IMR-90 (cell line): ENCODE measurements at regions not wholly inside any gene's neighbourhood (a gene's known extent, or its start where the extent isn't known, plus 50 kb on each side); places are given as distances from the start of the nearest gene placed in this dataset.

Experiments
- ATAC-seq: fragments of 200-7000 bp; cut with Tn5 transposase; 2 replicates; pipeline ENCODE4 v1.9.1; 2020; ENCODE audit warnings: low read depth, mild to moderate bottlenecking, moderate library complexity
- BruUV-seq: library from RNA; stranded (reverse); fragments of 400-500 nt; replicated peaks from 2 replicates; lab custom pipeline; 2021; lab: Mats Ljungman, UMichigan
- CTCF ChIA-PET: fragments of 300-600 bp; formaldehyde crosslinking; extraction: SDS; loops from one replicate; lab custom pipeline; 2021; ENCODE audit warnings: antibody characterized with exemption; lab: Yijun Ruan, JAX
- POLR2A ChIA-PET: fragments of 300-600 bp; sonication (Branson Sonifier 250); formaldehyde crosslinking; loops from one replicate; lab custom pipeline; 2022; ENCODE audit warnings: antibody characterized with exemption; ENCODE audit not compliant: unreplicated experiment; lab: Charles Lee
- DNase-seq: peaks from one replicate; pipeline ENCODE4 v3.0.0; 2013
- H2AFZ ChIP-seq: replicated peaks from 2 replicates; pipeline ENCODE3; 2013; ENCODE audit warnings: low read length, mild to moderate bottlenecking; ENCODE audit not compliant: poor library complexity
- H2AK5ac ChIP-seq: 2 replicates; pipeline ENCODE4 v1.6.1; 2013; ENCODE audit warnings: low read depth, low read length, inconsistent platforms
- H2AK9ac ChIP-seq: replicated peaks from 2 replicates; pipeline ENCODE3; 2013; ENCODE audit warnings: mild to moderate bottlenecking, low read depth, low read length, moderate library complexity; ENCODE audit not compliant: poor library complexity
- H2BK120ac ChIP-seq: 2 replicates; pipeline ENCODE4 v1.6.1; 2013; ENCODE audit warnings: low read depth, low read length, inconsistent platforms
- H2BK15ac ChIP-seq: 3 replicates; pipeline ENCODE4 v1.6.1; 2013; ENCODE audit warnings: low read depth, low read length, inconsistent platforms
- H2BK20ac ChIP-seq: 2 replicates; pipeline ENCODE4 v1.6.1; 2013; ENCODE audit warnings: low read depth, mild to moderate bottlenecking, inconsistent platforms, low read length, moderate library complexity
- H2BK5ac ChIP-seq: 2 replicates; pipeline ENCODE4 v1.6.1; 2013; ENCODE audit warnings: mild to moderate bottlenecking, low read depth, low read length, inconsistent platforms; ENCODE audit not compliant: poor library complexity, severe bottlenecking
- H3K14ac ChIP-seq: replicated peaks from 2 replicates; pipeline ENCODE4 v1.6.1; 2013; ENCODE audit warnings: low read depth, low read length, inconsistent platforms
- H3K18ac ChIP-seq: 2 replicates; pipeline ENCODE4 v1.6.1; 2013; ENCODE audit warnings: low read depth, low read length, control low read depth
- H3K23ac ChIP-seq: 2 replicates; pipeline ENCODE4 v1.6.1; 2013; ENCODE audit warnings: low read depth, low read length, inconsistent platforms
- H3K27ac ChIP-seq: 2 replicates; pipeline ENCODE4 v1.5.1; 2013; ENCODE audit warnings: mild to moderate bottlenecking, control low read depth, low read length; ENCODE audit not compliant: insufficient read depth
- H3K27me3 ChIP-seq: 2 replicates; pipeline ENCODE4 v1.6.1; 2013; ENCODE audit warnings: low read length; ENCODE audit not compliant: control insufficient read depth, insufficient read depth
- H3K36me3 ChIP-seq: 2 replicates; pipeline ENCODE4 v1.6.1; 2013; ENCODE audit warnings: low read length, mixed read lengths; ENCODE audit not compliant: control insufficient read depth, insufficient read depth
- H3K4ac ChIP-seq: 2 replicates; pipeline ENCODE4 v1.6.1; 2013; ENCODE audit warnings: low read depth, low read length, inconsistent platforms
- H3K4me1 ChIP-seq: 2 replicates; pipeline ENCODE4 v1.6.1; 2013; ENCODE audit warnings: low read length, mixed read lengths; ENCODE audit not compliant: control insufficient read depth, insufficient read depth
- H3K4me2 ChIP-seq: 2 replicates; pipeline ENCODE4 v1.6.1; 2013; ENCODE audit warnings: low read depth, mild to moderate bottlenecking, control low read depth, low read length, moderate library complexity
- H3K4me3 ChIP-seq: 2 replicates; pipeline ENCODE4 v1.5.1; 2013; ENCODE audit warnings: low read depth, mild to moderate bottlenecking, control low read depth, low read length, moderate library complexity; ENCODE audit not compliant: insufficient read depth
- H3K56ac ChIP-seq: 2 replicates; pipeline ENCODE4 v1.6.1; 2013; ENCODE audit warnings: low read length, inconsistent platforms; ENCODE audit not compliant: insufficient read depth; ENCODE audit errors: extremely low read depth
- H3K79me1 ChIP-seq, 2 experiments: 2 replicates each; pipeline ENCODE4 v1.6.1; 2013; ENCODE audit warnings: low read length in 2 of 2, inconsistent platforms in 1 of 2, low read depth in 1 of 2
- H3K9ac ChIP-seq: 2 replicates; pipeline ENCODE4 v1.6.1; 2013; ENCODE audit warnings: low read depth, low read length, control low read depth
- H3K9me1 ChIP-seq: 2 replicates; pipeline ENCODE4 v1.6.1; 2013; ENCODE audit warnings: low read length, inconsistent platforms; ENCODE audit not compliant: insufficient read depth
- H3K9me3 ChIP-seq: 2 replicates; pipeline ENCODE4 v1.6.1; 2013; ENCODE audit warnings: low read length; ENCODE audit not compliant: control insufficient read depth, insufficient read depth
- H4K20me1 ChIP-seq: 2 replicates; pipeline ENCODE4 v1.6.1; 2013; ENCODE audit warnings: low read length, inconsistent platforms; ENCODE audit not compliant: insufficient read depth
- H4K5ac ChIP-seq: 2 replicates; pipeline ENCODE4 v1.6.1; 2013; ENCODE audit warnings: mild to moderate bottlenecking, low read depth, low read length, control low read depth
- H4K8ac ChIP-seq, 2 experiments: 2 replicates each; pipeline ENCODE4 v1.6.1; 2013; ENCODE audit warnings: low read depth in 2 of 2, low read length in 2 of 2, control low read depth in 1 of 2, inconsistent platforms in 1 of 2
- H4K91ac ChIP-seq: 2 replicates; pipeline ENCODE4 v1.6.1; 2013; ENCODE audit warnings: low read depth, low read length, inconsistent platforms; ENCODE audit not compliant: insufficient read depth
- BHLHE40 ChIP-seq: fragments of 150-350 bp; IDR thresholded peaks from 2 replicates; pipeline ENCODE4 v1.6.1; 2016; ENCODE audit warnings: mild to moderate bottlenecking, low read depth, low read length
- CEBPB ChIP-seq: IDR thresholded peaks from 2 replicates; pipeline ENCODE4 v1.6.1; 2012; ENCODE audit warnings: low read depth, low read length, improper control_type of control experiment
- CHD1 ChIP-seq: IDR thresholded peaks from 2 replicates; pipeline ENCODE4 v1.6.1; 2012; ENCODE audit warnings: low read depth, low read length, improper control_type of control experiment
- ELK1 ChIP-seq: fragments of 150-350 bp; IDR thresholded peaks from 2 replicates; pipeline ENCODE4 v1.6.1; 2016; ENCODE audit warnings: low read depth, mild to moderate bottlenecking, low read length, moderate library complexity, borderline replicate concordance
- FOS ChIP-seq: fragments of 150-350 bp; IDR thresholded peaks from 2 replicates; pipeline ENCODE4 v1.6.1; 2016; ENCODE audit warnings: low read depth, low read length
- MAFK ChIP-seq: IDR thresholded peaks from 2 replicates; pipeline ENCODE4 v1.6.1; 2012; ENCODE audit warnings: low read depth, low read length, improper control_type of control experiment
- MAZ ChIP-seq: IDR thresholded peaks from 2 replicates; pipeline ENCODE4 v1.6.1; 2012; ENCODE audit warnings: low read depth, mild to moderate bottlenecking, low read length, improper control_type of control experiment, moderate library complexity, borderline replicate concordance
- MXI1 ChIP-seq: IDR thresholded peaks from 2 replicates; pipeline ENCODE4 v1.6.1; 2012; ENCODE audit warnings: low read depth, mild to moderate bottlenecking, low read length, moderate library complexity, borderline replicate concordance
- NFE2L2 ChIP-seq: fragments of 150-350 bp; IDR thresholded peaks from 2 replicates; pipeline ENCODE4 v1.6.1; 2016; ENCODE audit warnings: low read depth, mild to moderate bottlenecking, low read length
- POLR2A ChIP-seq: IDR thresholded peaks from 2 replicates; pipeline ENCODE4 v1.6.1; 2012; ENCODE audit warnings: mild to moderate bottlenecking, low read depth, low read length
- RAD21 ChIP-seq: IDR thresholded peaks from 2 replicates; pipeline ENCODE4 v1.6.1; 2012; ENCODE audit warnings: low read length, improper control_type of control experiment
- RCOR1 ChIP-seq: IDR thresholded peaks from 2 replicates; pipeline ENCODE4 v1.6.1; 2012; ENCODE audit warnings: mild to moderate bottlenecking, low read length, improper control_type of control experiment; ENCODE audit not compliant: insufficient replicate concordance
- RFX5 ChIP-seq: IDR thresholded peaks from 2 replicates; pipeline ENCODE4 v1.8.0; 2012; ENCODE audit warnings: low read depth, mild to moderate bottlenecking, low read length, moderate library complexity
- SMC3 ChIP-seq: fragments of 150-350 bp; IDR thresholded peaks from 2 replicates; pipeline ENCODE4 v1.6.1; 2016; ENCODE audit warnings: low read depth, mild to moderate bottlenecking, antibody characterized with exemption, low read length, moderate library complexity
- USF2 ChIP-seq: fragments of 150-350 bp; IDR thresholded peaks from 2 replicates; pipeline ENCODE4 v1.6.1; 2017; ENCODE audit warnings: mild to moderate bottlenecking, antibody characterized with exemption, low read length, low read depth
- dilution Hi-C: fragments of 300-500 bp; cut with HindIII; formaldehyde crosslinking; loops from one replicate; pipeline ENCODE4 v1.14.3; 2018; ENCODE audit warnings: low sequenced_read_pairs; ENCODE audit not compliant: unreplicated experiment
- in situ Hi-C: fragments of 300-500 bp; cut with MboI; formaldehyde crosslinking; loops from 3 replicates; pipeline ENCODE4 v1.14.3; 2019; ENCODE audit warnings: low sequenced_read_pairs, inconsistent platforms, mixed read lengths
- intact Hi-C: fragments of 100-400 bp; cut with micrococcal nuclease; formaldehyde crosslinking; loops from 2 replicates; pipeline ENCODE4 v1.10.0; 2022
- TF ChIP-seq, protein P1 (sequence below): conservative IDR thresholded peaks from 2 replicates; pipeline ENCODE4 v1.5.1; 2012; ENCODE audit warnings: mild to moderate bottlenecking, low read depth, low read length, improper control_type of control experiment

DNA sequence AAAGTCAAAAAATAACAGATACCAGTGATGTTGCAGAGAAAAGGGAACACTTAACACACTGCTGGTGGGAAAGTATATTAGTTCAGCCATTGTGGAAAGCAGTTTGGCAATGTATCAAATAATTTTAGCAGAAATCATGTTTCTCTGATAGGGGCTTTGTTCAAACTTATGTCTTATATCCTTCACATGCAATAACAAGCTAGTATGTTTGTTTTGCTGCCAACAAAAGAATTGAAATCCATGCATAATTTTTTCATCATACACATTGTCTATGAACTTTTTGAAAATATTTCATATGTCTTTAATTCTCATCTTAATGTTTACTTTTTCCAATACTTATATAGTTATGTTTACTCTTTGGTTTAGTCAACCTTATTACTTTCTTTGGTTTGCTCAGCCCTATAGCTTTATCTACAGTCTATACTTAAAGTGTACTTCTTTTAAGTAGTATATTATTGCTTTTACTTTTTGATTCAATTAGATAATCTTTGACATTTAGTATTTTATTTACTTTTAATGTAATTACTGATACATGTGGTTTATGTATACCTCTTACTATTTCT is 639.6 kb upstream of the CBLB start:
- Histone ChIP-seq H2AK5ac (no peak overlapping the region), H3K14ac (no peak overlapping the region), H3K27me3 (no peaks in the 10 kb centered on the region), H4K20me1 (no peaks in the 10 kb centered on the region), H3K4me2 (no peak overlapping the region), H4K8ac (no peak overlapping the region), H3K9me3 (no peaks in the 10 kb centered on the region; the same call in 1 of the 2 replicates), H3K18ac (no peak overlapping the region), H3K4me1 (no peaks in the 10 kb centered on the region; the same call in 1 of the 2 replicates), H3K56ac (no peak overlapping the region), H3K4ac (no peak overlapping the region), H2BK5ac (no peak overlapping the region), H2BK20ac (no peak overlapping the region), H3K23ac (no peak overlapping the region), H3K9me1 (no peaks in the 10 kb centered on the region), H4K5ac (no peak overlapping the region), H2BK120ac (no peak overlapping the region), H3K4me3 (no peak overlapping the region), H4K91ac (no peak overlapping the region), H2BK15ac (no peak overlapping the region), H2AK9ac (no peak overlapping the region), H2AFZ (no peak overlapping the region), H3K9ac (no peak overlapping the region), H3K79me1 (no peaks in the 10 kb centered on the region), H3K27ac (no peak overlapping the region), H3K36me3 (no peaks in the 10 kb centered on the region)
- CTCF ChIA-PET, result no interaction called here
- dilution Hi-C loops, result no loop called here
- in situ Hi-C loops, result no loop called here
- intact Hi-C loops, result no loop called here
- DNase-seq (no peak), ATAC-seq (no peak)
- BruUV-seq, result no TSS peak
- TF ChIP-seq RFX5, result no peak
- no peak for TF ChIP-seq CEBPB
- TF ChIP-seq, protein P1, sequence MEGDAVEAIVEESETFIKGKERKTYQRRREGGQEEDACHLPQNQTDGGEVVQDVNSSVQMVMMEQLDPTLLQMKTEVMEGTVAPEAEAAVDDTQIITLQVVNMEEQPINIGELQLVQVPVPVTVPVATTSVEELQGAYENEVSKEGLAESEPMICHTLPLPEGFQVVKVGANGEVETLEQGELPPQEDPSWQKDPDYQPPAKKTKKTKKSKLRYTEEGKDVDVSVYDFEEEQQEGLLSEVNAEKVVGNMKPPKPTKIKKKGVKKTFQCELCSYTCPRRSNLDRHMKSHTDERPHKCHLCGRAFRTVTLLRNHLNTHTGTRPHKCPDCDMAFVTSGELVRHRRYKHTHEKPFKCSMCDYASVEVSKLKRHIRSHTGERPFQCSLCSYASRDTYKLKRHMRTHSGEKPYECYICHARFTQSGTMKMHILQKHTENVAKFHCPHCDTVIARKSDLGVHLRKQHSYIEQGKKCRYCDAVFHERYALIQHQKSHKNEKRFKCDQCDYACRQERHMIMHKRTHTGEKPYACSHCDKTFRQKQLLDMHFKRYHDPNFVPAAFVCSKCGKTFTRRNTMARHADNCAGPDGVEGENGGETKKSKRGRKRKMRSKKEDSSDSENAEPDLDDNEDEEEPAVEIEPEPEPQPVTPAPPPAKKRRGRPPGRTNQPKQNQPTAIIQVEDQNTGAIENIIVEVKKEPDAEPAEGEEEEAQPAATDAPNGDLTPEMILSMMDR, result no peak
- no peak for TF ChIP-seq POLR2A
- no peak for TF ChIP-seq USF2
- TF ChIP-seq NFE2L2, result no peak
- TF ChIP-seq RCOR1, result no peak
- no peak for TF ChIP-seq FOS
- no peak for TF ChIP-seq CHD1
- no peak for TF ChIP-seq MAFK
- TF ChIP-seq RAD21, result no peak
- no peak for TF ChIP-seq BHLHE40
- no peak for TF ChIP-seq ELK1
- TF ChIP-seq MAZ, result no peak
- no peak for TF ChIP-seq MXI1
- no peak for TF ChIP-seq SMC3
- POLR2A ChIA-PET, result no interaction called here
